B cell (primary cell): ENCODE measurements at regions not wholly inside any gene's neighbourhood (a gene's known extent, or its start where the extent isn't known, plus 50 kb on each side); places are given as distances from the start of the nearest gene placed in this dataset.
A peak's percentile ranks its signal among the peaks of the same experiment; 100 is the strongest.

Experiments used
- ATAC-seq: fragments of 200-7000 bp; cut with Tn5 transposase; one replicate; pipeline ENCODE4 v1.10.0; 2021; ENCODE audit warnings: low read depth, mild to moderate bottlenecking, moderate number of reproducible peaks, moderate library complexity
- CTCF ChIA-PET: fragments of 350-600 bp; sonication (Branson Sonifier 250); formaldehyde crosslinking; loops from one replicate; lab custom pipeline; 2021; ENCODE audit warnings: antibody characterized with exemption, inconsistent platforms; lab: Charles Lee
- POLR2A ChIA-PET: fragments of 350-600 bp; sonication (Branson Sonifier 250); formaldehyde crosslinking; loops from one replicate; lab custom pipeline; 2021; ENCODE audit warnings: antibody characterized with exemption; lab: Charles Lee
- DNase-seq: peaks from one replicate; pipeline ENCODE4 v3.0.0; 2013
- H2AFZ ChIP-seq: 2 replicates; pipeline ENCODE4 v1.6.1; 2012; ENCODE audit warnings: mild to moderate bottlenecking, low read depth, low read length; ENCODE audit not compliant: insufficient read depth, poor library complexity, severe bottlenecking
- H3K27ac ChIP-seq, 2 donors: 1 replicate in 1 of 2; 2 replicates in 1 of 2; pipeline ENCODE4 v1.5.1; 2012 to 2013; ENCODE audit warnings: low read length in 2 of 2, mild to moderate bottlenecking in 2 of 2, moderate library complexity in 1 of 2
- H3K27me3 ChIP-seq, 4 experiments: fragments of 200-600 bp in 1 of 4; sonication (generic) in 1 of 4; replicated peaks in 1 of 4; 1 replicate in 2 of 4; 2 replicates in 2 of 4; pipeline versions ENCODE4 v1.6.1 to v1.7.0; 2013 to 2016; ENCODE audit warnings: low read length in 3 of 4, mild to moderate bottlenecking in 2 of 4, mixed read lengths in 1 of 4, moderate library complexity in 1 of 4; ENCODE audit not compliant: insufficient read depth in 4 of 4, control insufficient read depth in 3 of 4; ENCODE audit errors: control extremely low read depth in 1 of 4
- H3K36me3 ChIP-seq, 2 experiments: replicated peaks in 1 of 2; 1 replicate in 1 of 2; 2 replicates in 1 of 2; pipeline versions ENCODE4 v1.6.1 to v1.7.1; 2013; ENCODE audit warnings: low read length in 1 of 2; ENCODE audit not compliant: insufficient read depth in 2 of 2, control insufficient read depth in 1 of 2; ENCODE audit errors: control extremely low read depth in 1 of 2, extremely low read depth in 1 of 2
- H3K4me1 ChIP-seq, 2 donors: fragments of 200-600 bp in 1 of 2; sonication (generic) in 1 of 2; 1 replicate in 1 of 2; 2 replicates in 1 of 2; pipeline versions ENCODE4 v1.5.1 to v1.6.1; 2013 to 2017; ENCODE audit warnings: low read length in 2 of 2; ENCODE audit not compliant: control insufficient read depth in 2 of 2, insufficient read depth in 2 of 2
- H3K4me2 ChIP-seq: replicated peaks from 2 replicates; pipeline ENCODE3; 2012; ENCODE audit warnings: mild to moderate bottlenecking, low read depth, low read length; ENCODE audit not compliant: poor library complexity, severe bottlenecking
- H3K4me3 ChIP-seq, 5 experiments: fragments of 200-600 bp in 1 of 5; sonication (generic) in 1 of 5; 1 replicate in 3 of 5; 2 replicates in 2 of 5; pipeline versions ENCODE4 v1.5.1 to v1.7.0; 2011 to 2016; ENCODE audit warnings: low read length in 4 of 5, mild to moderate bottlenecking in 4 of 5, low read depth in 2 of 5, control low read depth in 1 of 5, moderate library complexity in 1 of 5; ENCODE audit not compliant: insufficient read depth in 1 of 5; ENCODE audit errors: control extremely low read depth in 1 of 5, extremely low read depth in 1 of 5
- H3K79me2 ChIP-seq: fragments of 200-600 bp; sonication (generic); one replicate; pipeline ENCODE4 v1.6.0; 2016; ENCODE audit warnings: low read length; ENCODE audit not compliant: control insufficient read depth, insufficient read depth
- H3K9ac ChIP-seq: fragments of 200-600 bp; sonication (generic); 2 replicates; pipeline ENCODE4 v1.6.1; 2017; ENCODE audit warnings: mild to moderate bottlenecking, low read length, moderate library complexity
- H3K9me3 ChIP-seq, 3 donors: one replicate each; pipeline versions ENCODE4 v1.6.1 to v1.7.1; 2013; ENCODE audit warnings: low read length in 2 of 3; ENCODE audit not compliant: control insufficient read depth in 2 of 3, insufficient read depth in 1 of 3; ENCODE audit errors: control extremely low read depth in 1 of 3
- H4K20me1 ChIP-seq: 2 replicates; pipeline ENCODE4 v1.6.0; 2012; ENCODE audit warnings: mild to moderate bottlenecking, low read length; ENCODE audit not compliant: insufficient read depth, control insufficient read depth, poor library complexity, severe bottlenecking
- H3K27ac Mint-ChIP-seq: one replicate; pipeline ENCODE4 v1.8.0; 2021; ENCODE audit warnings: mixed read lengths
- H3K27me3 Mint-ChIP-seq: one replicate; pipeline ENCODE4 v1.8.0; 2021; ENCODE audit warnings: mixed read lengths
- H3K4me1 Mint-ChIP-seq: one replicate; pipeline ENCODE4 v1.8.0; 2021; ENCODE audit warnings: mixed read lengths
- H3K4me3 Mint-ChIP-seq: one replicate; pipeline ENCODE4 v1.8.0; 2021; ENCODE audit warnings: mixed read lengths
- H3K9me3 Mint-ChIP-seq: one replicate; pipeline ENCODE4 v1.8.0; 2022; ENCODE audit warnings: mixed read lengths; ENCODE audit not compliant: insufficient read depth
- CTCF ChIP-seq: fragments of 200-600 bp; IDR thresholded peaks from one replicate; pipeline ENCODE4 v1.8.0; 2022; ENCODE audit warnings: antibody characterized with exemption, mild to moderate bottlenecking
- EZH2 ChIP-seq: IDR thresholded peaks from 2 replicates; pipeline ENCODE4 v1.6.1; 2012; ENCODE audit warnings: borderline replicate concordance, low read depth, mild to moderate bottlenecking, moderate library complexity, low read length; ENCODE audit not compliant: insufficient read depth, poor library complexity, severe bottlenecking
- WGBS: methylation state at CpG from one replicate; pipeline ENCODE4 v1.1.5; 2013; ENCODE audit warnings: missing lambda C conversion rate; ENCODE audit not compliant: insufficient coverage; 5-methylcytosine and 5-hydroxymethylcytosine counted together
- intact Hi-C: fragments of 100-400 bp; cut with micrococcal nuclease; formaldehyde crosslinking; loops from one replicate; pipeline ENCODE4 v1.10.0; 2022

GRCh38 chr3:159913712-159914414 lies 74.8 kb upstream of the IL12A start:
- intact Hi-C loops = no loop called here

More at GRCh38 chr3:159913712-159914414, 74.8 kb upstream of the IL12A start:
- no peaks in the 10 kb centered on the region for H3K27me3 ChIP-seq
- DNase-seq = no peak
- Mint-ChIP-seq H3K4me3 (no peak overlapping the region), H3K4me1 (peaks cover 13% of the 10 kb centered on the region), H3K9me3 (no peaks in the 10 kb centered on the region), H3K27me3 (no peaks in the 10 kb centered on the region), H3K27ac (no peak overlapping the region)
- no peak for ATAC-seq
- POLR2A ChIA-PET = no interaction called here
- no peak overlapping the region for H3K4me3 ChIP-seq
- H2AFZ ChIP-seq = peak overlapping the region; percentile 5
- no peak overlapping the region for H3K27ac ChIP-seq
- no peaks in the 10 kb centered on the region for H4K20me1 ChIP-seq
- CTCF ChIA-PET = interaction anchor here (1.5 kb wide), 1 partner anchor 75 kb away, joined by 3 read pairs; the partner anchor contains the start of gene IL12A
- H3K4me1 ChIP-seq = peaks cover 9 to 14% of the 10 kb centered on the region in 2 donors
- no peaks in the 10 kb centered on the region for H3K9me3 ChIP-seq
- H3K9ac ChIP-seq = no peak overlapping the region
- H3K79me2 ChIP-seq = no peaks in the 10 kb centered on the region
- no peak overlapping the region for H3K4me2 ChIP-seq
- H3K36me3 ChIP-seq = no peaks in the 10 kb centered on the region
- WGBS = no CpG with 5 or more reads among the region's 1 CpG
- TF ChIP-seq EZH2 (no peak), CTCF (no peak)
